WI38 (cell line): ENCODE measurements at regions not wholly inside any gene's neighbourhood (a gene's known extent, or its start where the extent isn't known, plus 50 kb on each side); places are given as distances from the start of the nearest gene placed in this dataset.

ENCODE experiments used
- H3K4me3 ChIP-seq: 2 replicates; pipeline ENCODE4 v1.5.1; 2011; ENCODE audit warnings: low read depth, mild to moderate bottlenecking, control low read depth, low read length
- CTCF ChIP-seq: IDR thresholded peaks from 2 replicates; pipeline ENCODE4 v1.5.1; 2012; ENCODE audit warnings: low read depth, mild to moderate bottlenecking, control low read depth, low read length

- no peak overlapping the region for H3K4me3 ChIP-seq
- no peak for TF ChIP-seq CTCF
Measured at GRCh38 chr1:234778221-234779159, 168.5 kb upstream of the IRF2BP2 start.

GRCh38 chr1:234777856-234778220 is 167.9 kb upstream of the IRF2BP2 start:
- H3K4me3 ChIP-seq, result no peak overlapping the region
- no peak for TF ChIP-seq CTCF

- TF ChIP-seq CTCF, result no peak
- no peak overlapping the region for H3K4me3 ChIP-seq
Measured at GRCh38 chr1:234776876-234777855, 167.2 kb upstream of the IRF2BP2 start.

- no peak overlapping the region for H3K4me3 ChIP-seq
- no peak for TF ChIP-seq CTCF
Measured at GRCh38 chr1:234776256-234776875, 166.4 kb upstream of the IRF2BP2 start.

GRCh38 chr1:234775477-234776246 is 165.7 kb upstream of the IRF2BP2 start:
- no peak for TF ChIP-seq CTCF
- no peak overlapping the region for H3K4me3 ChIP-seq

GRCh38 chr1:234774971-234775370 is 165.0 kb upstream of the IRF2BP2 start:
- TF ChIP-seq CTCF, result no peak
- H3K4me3 ChIP-seq, result no peak overlapping the region
